HG02981 (cell line): ENCODE measurements at regions not wholly inside any gene's neighbourhood (a gene's known extent, or its start where the extent isn't known, plus 50 kb on each side); places are given as distances from the start of the nearest gene placed in this dataset.

Experiments used
- ATAC-seq: cut with Tn5 transposase; IDR thresholded peaks from one replicate; pipeline ENCODE4 v1.9.1; 2021; ENCODE audit warnings: mild to moderate bottlenecking, moderate library complexity; ENCODE audit not compliant: unreplicated experiment

GRCh38 chr15:95918525-95918924 is 412.0 kb upstream of the NR2F2 start:
- no peak for ATAC-seq

- no peak for ATAC-seq
Measured at GRCh38 chr15:95919460-95919859, 411.0 kb upstream of the NR2F2 start.

DNA sequence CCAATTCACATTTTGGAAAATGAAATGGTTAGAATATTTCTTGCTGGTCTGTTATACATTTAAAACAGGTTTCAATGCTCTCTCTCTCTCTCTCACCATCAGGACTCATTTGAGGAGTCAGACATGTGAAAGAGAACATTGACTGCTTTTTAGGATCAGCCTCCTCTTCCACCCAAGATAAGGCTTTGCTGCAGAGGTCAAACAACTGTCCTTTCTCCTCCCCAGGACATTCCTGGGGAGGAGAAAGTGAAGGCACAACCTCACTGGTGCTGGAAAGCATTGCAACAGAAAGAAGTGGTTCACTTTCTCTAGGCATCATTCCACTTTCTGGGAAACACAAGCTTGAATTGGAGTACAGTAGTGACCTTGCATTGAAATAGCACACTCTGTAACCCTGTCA is 409.1 kb upstream of the NR2F2 start:
- ATAC-seq, result no peak

DNA sequence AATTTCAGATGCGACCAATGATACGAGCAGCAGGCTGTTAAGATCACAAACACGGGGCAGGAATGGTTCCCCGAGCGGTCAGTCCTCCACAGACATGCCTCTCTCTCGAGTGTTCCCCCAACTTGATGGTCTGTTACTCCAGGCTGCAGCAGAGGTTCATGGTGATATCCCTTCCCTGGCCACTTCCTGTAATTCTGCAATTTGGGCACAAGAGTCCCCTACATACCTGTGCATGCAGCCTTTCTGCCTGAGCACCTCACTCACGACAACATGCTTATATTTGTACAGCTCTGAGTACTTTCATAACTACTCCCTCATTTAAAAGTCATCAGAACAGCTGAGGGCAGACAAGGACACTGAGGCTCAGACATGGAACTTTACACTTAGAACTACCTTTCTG is 408.1 kb upstream of the NR2F2 start:
- peak; percentile 78 for ATAC-seq

- ATAC-seq, result no peak
Measured at GRCh38 chr15:95923792-95924191, 406.7 kb upstream of the NR2F2 start.

- ATAC-seq, result no peak
Measured at GRCh38 chr15:95928822-95929221, 401.7 kb upstream of the NR2F2 start.

DNA sequence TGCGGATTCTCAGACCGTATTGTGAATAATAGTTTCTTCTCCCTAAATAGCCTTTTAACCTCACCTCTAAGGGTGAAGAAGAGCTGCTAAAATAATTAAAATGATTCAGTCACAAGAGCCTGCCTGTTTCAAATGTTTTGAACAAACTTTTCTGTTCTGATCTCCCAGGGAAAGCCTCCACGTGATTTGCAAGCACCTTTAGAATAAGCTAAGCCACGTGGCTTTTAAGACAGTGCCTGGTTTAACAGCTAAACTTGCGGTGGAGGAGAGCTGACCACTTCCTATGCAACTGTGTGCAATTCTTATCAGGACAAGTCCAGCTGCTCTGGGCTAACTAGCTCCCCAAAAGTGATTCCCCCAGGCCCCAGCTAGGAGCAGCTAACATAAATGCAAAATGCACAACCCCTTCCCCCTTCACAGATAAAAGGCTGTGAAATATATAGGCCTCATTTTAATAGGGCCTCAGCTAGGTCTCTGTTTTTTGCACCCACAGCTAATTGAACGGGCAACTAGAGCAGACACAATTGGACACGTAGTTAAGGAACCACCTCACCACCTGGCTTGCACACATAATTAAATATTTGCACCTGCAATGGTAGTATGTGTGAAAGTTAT is 401.2 kb upstream of the NR2F2 start:
- peak; percentile 99 for ATAC-seq

GRCh38 chr15:95930659-95931375 is 399.7 kb upstream of the NR2F2 start:
- ATAC-seq, result no peak

- ATAC-seq, result no peak
Measured at GRCh38 chr15:95931619-95932018, 398.9 kb upstream of the NR2F2 start.

DNA sequence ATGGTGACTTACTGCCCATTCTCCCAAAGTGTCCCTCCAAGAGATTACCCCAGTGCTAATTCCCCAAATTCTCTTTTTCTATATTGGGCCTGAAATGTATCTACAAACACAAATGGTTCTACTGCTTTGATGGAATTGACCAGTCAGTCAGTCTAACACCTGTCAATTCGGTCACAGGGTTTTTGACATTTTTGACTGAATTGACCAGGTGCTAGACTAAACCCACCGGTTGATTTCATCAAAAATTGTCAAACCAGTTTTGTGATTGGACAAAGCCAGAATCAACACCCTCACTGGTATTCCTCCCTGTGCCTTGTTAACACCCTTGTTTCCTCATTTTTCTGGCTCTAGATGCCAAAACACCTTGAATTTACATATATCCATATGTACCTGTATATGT is 398.4 kb upstream of the NR2F2 start:
- no peak for ATAC-seq

GRCh38 chr15:95932676-95933075 is 397.8 kb upstream of the NR2F2 start:
- ATAC-seq, result no peak

DNA sequence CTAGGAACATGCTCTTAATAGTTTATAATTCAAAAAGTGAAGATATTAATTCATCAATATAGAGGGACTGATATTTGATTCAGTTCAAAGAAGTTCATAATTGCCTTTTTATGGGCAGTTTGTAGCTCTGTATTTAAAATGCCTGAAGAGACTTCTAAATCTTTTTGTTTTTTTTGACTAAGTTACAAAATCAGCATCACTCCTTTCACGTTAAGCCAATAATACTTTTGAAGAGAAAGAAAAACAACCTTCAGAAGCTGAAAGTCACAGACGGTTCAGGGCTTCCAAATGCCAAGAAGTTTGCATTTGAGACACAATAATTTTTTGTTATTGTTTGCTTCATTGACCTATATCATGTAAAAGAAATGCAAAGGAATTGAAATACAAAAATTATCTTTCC is 394.6 kb upstream of the NR2F2 start:
- no peak for ATAC-seq

DNA sequence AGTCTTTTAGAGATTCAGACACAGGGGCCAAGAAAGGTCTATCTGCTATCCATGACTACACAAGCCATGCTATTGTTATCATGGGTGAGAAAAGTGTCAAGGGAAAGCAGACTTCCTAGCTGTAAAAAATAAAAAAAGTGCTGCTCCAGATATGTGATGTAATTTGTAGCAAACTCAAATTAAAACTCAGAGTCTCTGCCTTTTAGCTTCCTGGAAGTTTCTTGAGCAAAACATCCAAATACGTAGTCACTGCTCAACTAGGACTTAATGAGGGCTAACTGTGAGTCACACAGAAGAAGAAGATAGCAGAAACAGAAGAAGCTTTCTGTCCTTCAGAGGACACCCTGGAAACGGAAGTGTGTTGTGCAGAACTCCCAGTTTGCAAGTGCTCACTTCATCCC is 393.4 kb upstream of the NR2F2 start:
- no peak for ATAC-seq

DNA sequence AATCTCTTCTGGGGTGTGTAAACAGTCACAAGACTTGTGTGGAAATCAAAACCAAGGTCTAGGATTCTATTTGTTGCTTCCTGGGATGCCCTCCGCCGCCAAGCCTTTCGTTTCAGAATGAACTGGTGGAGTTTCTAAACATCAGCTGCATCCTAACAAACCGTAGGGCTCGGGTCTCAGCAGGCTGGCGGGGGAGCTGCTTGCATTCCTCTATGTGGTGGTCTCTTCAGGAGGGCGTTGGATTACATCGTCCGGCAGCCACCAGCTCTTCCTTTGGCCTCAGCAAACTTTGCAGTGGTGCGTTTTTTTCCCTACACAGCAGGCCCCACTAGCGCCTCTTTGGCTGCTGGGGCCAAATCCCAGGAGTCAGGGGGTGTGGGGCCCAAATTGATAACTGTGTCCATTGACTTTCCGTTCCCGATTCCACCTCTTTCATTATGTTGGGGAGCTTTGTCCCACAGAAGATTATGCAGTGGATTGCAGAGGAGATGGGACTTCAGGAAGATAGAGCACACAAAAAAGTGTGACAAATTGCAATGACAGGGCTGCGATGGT is 390.0 kb upstream of the NR2F2 start:
- ATAC-seq, result no peak

- no peak for ATAC-seq
Measured at GRCh38 chr15:95944193-95944592, 386.3 kb upstream of the NR2F2 start.

DNA sequence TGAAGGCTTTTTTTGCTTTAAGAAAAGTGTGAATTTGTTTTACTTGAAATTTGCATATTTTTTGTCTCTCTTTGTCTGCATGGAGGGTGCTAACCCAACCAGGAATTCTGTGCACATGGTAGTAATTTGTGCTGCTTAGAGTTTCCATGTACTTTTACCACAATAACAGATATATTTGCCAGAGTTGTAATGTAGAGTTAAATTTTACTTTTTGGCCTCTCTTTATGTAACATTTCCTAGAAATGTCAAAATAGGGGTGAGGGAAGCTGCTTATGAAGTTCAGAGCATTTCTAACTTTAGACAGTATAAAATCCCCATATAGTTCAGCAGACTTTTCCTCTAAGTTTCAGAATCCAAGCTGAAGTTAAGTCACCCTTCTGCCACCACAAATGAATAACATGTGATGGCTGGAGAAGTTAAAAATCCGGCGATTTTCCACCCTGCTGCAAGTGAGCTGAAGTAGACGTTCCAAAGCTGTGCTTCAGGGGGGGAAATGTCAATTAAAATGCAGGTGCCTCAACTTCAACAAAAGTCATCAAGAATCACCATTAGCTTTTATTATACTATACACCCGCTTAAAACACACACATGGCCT is 385.7 kb upstream of the NR2F2 start:
- ATAC-seq, result no peak

DNA sequence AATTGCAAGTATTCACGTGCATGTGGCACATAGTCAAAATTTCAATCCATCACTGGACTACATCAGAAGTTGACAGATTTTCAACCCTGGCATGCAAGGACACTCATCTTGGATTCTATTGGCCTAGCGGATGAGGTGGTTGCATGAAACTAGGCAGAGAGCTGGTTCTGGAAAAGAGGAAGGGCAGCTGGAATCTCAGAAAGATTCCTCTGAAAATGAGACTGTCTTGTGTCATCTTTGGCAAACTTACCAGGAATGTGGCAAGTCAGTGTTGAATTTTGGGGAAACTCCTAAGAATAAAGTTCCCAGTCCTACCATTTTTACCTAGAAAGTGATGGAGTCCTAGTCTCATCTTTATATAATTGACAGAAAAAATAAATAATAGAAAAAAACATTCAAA is 384.3 kb upstream of the NR2F2 start:
- ATAC-seq, result no peak

DNA sequence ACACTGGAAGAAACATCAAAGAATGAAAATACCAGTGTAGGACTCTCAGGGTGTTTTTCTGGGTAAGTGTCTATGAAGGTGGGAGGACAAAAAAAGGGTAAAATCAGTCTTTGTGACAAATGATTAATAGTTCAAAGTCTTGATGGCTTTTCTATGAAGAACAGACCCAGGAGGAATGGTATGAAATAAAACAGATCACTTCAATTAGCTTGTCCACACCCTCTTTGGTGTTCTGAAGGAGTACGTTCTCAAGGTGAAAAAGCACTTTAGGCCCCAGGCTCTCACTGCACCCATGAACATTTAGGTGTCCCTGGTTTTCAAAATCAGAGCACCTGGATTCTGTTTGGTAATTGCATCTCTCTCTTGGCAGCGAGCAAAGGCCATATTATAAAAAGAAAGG is 383.6 kb upstream of the NR2F2 start:
- ATAC-seq, result no peak

DNA sequence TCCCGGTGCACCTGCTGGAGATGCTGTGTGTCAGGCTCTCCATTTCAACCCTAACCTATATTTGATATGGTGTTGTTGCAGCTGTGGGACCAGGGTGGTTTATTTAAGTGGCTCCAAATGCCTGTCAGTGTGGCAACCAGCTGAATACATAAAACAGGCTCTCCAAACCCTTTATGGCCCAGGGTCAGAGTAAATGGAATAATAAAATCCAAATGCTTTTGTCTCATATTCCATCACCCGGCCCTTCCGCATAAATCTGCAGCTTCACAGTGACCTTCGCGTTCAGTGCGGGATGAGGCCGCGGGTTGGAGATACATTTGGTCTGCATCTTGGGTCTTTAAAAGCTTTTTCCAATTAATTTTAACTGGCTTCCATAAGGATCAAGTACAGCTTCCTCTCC is 382.1 kb upstream of the NR2F2 start:
- no peak for ATAC-seq

GRCh38 chr15:95953032-95953431 is 377.5 kb upstream of the NR2F2 start:
- no peak for ATAC-seq

DNA sequence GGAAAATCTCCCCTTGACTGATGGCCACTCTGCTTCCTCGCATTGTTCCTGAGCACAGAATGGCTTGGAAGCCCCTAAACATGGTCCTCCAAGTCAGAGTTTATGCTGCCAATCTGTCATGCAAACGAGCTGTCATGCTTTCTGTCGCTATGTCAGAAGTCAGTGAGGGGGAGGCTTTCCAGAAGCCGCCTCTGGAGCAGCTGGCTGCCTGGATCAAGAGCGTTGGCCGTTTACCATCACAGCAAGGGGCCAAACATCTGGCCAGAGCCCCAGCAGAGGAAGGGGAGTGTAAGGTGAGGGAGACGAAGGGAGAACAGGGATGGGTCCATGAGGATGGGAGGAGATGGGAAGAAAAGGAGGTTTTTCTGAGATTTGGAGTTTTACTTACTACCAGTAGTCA is 372.6 kb upstream of the NR2F2 start:
- ATAC-seq, result no peak

DNA sequence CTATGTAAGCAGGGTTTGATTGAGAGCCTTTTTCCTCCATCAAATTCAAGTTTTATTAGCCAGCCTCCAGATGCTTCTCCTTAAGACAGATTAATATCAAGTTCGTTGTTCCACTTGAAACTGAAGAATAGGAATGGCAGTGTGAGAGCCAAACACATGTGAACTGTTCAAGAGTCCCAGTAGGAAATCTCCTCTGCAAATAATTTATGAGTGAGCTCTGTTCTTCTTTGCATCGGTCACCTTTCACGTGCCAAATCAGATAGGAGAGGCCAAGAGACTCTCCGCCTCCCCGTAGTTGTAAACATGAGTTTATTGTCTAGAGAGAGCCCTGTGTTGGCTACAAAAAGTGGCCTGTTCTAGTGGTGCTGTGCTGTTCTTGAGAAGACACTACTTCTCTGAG is 372.1 kb upstream of the NR2F2 start:
- no peak for ATAC-seq
